ENCODE measurements at regions not wholly inside any gene's neighbourhood (a gene's known extent, or its start where the extent isn't known, plus 50 kb on each side); places are given as distances from the start of the nearest gene placed in this dataset.
"Not testable (repeated sequence)": the region's sequence is repeated elsewhere in the genome, so short reads cannot be mapped to it uniquely, and the experiment has no call there.

DNA sequence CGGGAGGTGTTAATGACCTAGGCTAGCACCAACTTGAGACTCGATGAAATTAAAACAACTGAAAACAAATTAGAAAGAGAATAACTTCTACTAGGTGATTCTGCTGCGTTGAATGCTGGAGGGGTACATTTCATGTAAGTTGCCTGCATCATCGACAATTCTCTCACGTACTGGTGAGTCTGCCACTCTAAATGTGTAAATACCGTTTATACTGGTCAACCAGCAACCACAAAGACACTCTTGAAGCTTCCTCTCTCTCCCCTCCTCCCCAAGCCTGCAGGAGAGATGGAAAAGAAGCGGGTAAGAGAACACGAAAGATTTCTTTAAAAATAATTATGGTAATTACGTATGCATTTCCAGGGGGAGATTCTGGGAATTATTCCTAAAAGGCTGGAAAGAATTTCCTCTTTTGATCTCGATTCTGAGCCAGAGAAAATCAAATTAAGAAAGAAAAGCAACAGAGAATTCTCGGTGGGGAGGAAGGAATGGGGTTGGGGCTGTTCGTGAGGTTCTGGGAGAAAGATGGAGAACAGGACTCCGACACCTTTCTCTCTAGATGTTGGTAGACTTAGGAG is 68.6 kb upstream of the MRTFB start:
- DNase-seq: no peak

DNA sequence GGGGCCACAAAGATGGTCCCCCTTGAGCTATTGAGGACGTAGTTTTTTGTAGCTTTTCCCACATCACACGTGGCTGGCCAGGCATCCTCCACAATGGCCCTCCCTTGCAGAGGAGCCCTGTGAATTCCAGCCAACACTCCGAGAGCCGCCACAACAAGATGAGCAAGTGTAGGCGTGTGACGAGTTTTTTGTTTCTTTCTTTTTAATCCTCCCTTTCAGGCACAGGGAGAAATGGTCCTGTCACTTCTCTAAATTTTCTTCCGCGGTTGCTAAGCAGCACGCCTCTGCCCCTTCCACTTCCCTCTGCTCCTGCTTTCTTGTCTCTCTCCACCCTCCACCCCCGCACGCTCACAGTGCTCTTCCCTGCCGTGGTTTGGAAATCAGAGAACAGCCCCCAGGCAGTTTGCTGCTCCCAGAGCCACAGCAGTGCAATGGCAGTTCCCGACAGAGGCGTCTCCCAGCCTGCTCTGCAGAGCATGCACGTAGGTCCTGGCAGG is 68.0 kb upstream of the MRTFB start:
- DNase-seq: peak; percentile 50

DNA sequence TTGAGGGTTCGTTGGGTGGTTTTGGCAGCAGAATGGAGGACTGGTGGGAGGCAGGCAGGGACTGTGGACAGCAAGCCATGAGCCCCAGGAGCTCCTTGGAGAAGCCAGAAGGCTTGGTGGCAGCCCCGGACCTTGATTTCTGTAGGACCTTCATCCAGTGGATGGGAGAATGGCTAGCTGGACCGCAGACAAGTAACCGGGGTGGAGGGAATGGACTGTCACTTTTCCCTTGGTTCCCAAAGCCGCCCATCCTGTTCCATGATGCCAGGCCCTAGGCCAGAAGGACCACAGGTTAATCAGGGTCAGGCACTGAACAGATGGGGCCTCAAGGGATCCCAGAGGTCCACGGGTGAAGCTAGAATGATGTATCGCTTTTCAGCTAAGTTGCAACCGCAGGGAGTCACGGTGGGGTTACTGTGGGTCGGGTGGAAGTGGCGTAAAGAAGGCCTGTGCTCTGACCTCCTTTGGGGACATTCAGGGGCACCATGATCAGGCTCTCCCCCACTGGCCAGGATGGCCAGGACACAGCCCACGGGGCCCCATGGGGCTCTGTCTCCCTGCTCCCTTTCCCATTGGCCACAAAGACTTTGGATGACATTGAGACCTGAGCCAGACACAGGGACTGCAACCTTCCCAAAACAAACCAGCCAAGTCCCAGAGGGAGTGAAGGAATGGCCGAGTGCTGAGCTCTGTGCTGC is 66.9 kb upstream of the MRTFB start:
- DNase-seq: no peak

DNA sequence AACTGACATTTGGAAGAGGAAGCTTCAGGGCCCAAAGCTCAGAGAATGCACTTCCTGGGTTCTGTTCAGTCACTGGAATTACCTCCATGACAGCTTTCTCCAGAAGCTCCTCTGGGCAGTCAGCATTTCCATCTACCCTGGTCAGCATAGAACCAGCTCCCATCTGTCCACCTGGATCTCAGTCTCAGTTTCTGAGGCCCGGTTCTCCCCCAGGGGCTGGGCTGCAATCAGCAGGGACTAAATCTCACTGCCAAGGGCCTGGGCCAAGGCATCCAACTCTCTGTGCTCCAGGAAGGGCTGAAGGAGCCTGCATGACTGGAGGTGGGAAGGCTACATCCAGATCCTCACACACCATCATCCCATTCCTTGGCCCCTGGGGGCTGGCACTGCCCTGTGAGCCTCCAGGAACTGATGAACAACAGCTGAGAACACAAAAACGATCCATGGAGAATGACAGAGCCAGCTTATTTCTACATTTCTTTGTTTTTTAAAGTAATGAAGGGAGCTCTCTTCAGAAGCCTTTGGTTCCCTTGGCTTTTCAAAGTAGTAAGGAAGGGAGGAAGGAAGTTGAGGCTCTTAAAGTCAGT is 66.3 kb upstream of the MRTFB start:
- DNase-seq: no peak

DNA sequence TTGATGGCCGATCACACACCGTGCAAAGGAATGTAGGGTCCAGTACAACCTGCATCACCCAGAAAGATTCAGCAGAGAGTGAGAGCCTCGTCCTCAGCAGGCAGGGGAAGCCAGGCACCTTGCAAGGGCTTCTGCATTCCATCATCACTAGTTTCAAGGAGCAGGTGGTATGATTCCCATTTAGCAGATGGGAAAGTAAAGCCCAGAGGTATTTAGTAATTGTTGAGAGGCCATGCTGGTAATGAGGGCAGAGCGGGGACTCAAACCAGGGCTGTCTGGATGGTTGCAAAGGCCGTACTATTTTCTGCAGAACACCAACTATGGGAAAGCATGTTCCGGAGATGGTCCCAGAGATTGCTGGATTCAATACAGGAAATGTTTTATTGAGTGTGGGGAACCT is 65.8 kb upstream of the MRTFB start:
- no peak for DNase-seq

DNA sequence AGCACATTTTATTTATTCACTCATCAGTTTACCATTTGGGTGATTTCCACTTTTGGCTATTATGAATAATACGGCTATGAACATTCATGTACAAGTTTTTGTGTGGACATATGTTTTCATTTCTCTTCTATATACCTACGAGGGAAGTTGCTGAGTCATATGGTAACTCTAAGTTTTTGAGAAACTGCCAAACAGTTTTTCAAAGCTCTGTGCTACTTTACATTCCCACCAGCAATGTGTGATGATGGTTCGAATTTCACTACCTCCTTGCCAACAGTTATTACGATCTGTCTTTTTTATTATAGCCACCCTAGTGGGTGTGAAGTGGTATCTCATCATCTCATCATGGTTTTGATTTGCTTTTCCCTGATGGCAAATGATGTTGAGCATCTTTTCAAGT is 63.7 kb upstream of the MRTFB start:
- DNase-seq: peak; percentile 86

DNA sequence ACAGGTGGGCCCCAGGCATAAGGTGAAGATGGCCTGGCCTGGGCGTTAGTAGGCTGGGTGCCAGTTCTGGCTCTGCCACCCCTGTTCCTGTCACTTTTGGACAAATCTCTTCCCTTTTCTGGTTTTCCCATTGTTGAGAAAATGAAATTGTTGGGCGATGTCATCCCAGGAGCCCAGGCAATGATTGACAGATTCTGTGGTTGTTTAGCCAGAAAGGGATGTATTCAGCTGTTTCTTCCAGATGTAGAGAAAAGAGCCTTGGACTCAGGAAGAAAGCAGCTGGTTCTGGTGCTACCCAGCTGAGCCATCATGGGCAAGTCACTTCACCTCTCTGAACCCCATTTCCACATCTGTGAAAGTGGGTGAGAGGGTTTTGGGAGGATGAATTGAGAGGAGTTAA is 60.1 kb upstream of the MRTFB start:
- no peak for DNase-seq

DNA sequence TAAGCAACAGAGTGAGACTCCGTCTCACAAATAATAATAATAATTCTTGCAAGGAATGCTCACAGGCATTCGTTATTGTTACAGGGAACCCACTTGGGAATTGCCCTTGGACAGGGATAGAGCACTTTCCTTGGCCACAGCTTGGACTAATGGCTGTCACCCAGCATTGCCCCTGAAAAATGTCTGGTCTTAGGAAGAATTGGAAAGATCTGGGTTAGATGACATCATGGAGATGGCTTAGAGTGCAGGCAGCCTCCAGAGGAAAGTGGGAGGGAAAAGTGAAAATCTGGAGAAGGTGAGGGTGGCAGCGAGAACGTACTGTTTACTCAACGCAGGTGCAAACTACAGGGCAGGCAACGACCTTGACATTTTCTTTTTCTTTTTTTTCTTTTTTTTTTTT is 59.3 kb upstream of the MRTFB start:
- no peak for DNase-seq

DNA sequence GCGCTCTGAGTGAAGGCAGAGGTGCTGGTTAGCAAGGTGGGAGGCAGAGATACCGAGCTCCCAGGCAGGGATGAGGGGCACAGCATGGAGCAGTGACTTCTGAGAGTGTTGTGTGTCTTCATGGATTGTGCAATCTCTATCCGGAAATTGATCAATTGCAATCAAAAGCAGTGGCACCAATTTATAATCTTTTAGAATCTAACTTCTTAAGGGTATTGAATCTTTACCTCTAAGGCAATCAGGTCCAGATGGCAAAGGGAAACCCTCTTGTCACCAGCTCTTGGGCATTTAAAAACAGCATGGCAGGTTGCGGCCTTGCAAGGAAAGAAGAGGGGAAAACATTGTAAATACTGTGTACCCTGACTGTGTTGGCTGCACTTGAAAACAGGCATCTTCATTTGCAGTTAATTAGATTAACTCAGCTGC is 58.0 kb upstream of the MRTFB start:
- DNase-seq: no peak

DNA sequence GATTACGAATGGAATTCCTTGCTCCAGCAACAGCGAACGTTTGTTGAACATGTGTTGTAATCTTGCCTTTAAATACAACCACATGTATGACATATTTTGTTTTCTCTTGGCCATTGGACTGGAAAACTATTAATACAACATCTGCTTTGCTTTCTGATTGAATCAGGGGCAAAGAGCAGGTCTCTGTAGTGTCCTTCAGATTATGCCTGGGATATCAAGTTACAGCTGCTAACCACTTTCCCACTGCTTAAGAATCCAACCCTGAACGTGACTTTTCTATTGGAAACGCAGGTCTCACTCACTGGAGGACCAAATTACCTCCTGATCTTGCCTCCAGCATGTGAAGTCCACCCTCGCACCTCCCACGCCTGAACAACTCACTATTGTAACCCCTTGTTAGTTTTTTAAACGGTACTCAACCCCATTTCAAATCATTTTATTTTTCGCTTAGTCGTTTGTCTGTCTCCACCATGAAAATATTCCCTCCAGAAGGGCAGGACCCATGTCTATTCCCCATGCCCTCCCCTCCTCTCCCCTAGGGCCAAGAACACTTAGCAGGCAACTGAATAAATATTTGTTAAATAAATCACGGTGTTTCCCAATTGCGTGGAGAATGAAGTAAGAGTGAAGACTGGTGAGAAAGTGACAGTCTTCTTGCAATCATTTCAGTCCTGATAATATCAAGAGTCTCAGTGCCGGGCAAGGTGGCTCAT is 57.4 kb upstream of the MRTFB start:
- DNase-seq: peak; percentile 92

DNA sequence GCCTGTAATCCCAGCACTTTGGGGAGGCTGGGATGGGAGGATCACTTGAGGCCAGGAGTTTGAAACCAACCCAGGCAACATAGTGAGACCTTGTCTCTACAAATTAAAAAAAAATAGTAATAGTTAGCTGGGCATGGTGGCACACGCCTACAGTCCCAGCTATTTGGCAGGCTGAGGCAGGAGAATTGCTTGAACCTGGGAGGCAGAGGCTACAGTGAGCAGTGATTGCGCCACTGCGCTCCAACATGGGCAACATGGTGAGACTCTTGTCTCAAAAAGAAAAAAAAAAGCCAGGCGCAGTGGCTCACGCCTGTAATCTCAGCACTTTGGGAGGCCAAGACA is 56.9 kb upstream of the MRTFB start:
- DNase-seq: no peak

DNA sequence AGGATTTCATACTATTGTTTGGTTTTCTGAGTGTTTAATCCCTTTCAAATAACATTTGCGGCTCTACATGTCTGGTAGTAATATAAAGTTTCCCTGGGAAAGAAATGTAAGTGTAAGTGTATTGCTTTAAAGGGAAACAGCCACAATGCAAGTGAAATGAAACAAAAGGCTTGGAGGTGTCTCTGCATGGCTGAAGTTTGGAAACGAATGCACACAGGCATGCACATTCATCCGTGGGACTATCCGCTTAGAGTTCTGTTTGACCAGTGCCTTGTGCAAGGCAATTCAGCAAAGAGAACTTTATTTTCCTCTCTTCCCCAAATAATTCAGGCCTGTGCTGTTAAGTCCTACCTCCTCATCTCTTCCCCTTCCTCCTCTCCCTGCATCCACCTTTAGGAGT is 56.1 kb upstream of the MRTFB start:
- peak; percentile 15 for DNase-seq

DNA sequence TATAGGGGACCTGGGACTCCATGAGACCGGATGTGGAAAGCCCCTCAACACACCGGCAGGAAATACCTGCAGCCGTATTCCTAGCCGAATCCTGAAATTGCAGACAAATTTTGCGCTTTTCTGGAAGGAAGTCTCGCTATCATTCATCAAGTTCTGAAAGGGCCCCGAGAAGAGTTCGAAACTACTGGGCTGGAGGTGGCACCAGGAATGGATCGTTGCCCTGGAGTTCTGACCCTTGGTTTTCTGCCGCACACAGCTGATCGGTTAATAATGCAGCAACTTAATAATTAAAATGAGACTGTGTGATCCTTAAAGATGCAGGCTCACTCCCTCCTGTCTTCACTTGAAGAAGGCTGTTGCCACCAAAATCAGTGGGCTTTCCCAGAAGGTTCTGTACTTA is 55.7 kb upstream of the MRTFB start:
- DNase-seq: no peak

DNA sequence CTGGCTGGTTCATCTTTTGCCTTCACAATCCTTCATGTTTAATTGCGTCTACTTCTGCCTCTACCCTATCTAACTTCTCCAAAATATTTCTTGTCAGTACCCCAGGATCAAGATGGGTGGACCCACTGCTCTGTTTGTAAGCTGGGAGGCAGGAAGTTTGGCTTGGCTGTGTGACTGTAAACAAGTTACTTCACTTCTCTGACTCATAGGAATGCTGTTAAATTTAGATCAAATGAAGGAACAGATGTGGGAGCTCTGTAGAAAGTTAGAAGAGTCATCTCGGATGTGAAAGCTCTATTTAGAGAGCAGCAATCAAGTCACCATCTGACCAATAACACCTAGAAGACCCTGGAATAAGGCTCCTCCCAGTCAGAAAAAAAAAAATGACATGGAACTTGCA is 55.2 kb upstream of the MRTFB start:
- DNase-seq: peak; percentile 96

DNA sequence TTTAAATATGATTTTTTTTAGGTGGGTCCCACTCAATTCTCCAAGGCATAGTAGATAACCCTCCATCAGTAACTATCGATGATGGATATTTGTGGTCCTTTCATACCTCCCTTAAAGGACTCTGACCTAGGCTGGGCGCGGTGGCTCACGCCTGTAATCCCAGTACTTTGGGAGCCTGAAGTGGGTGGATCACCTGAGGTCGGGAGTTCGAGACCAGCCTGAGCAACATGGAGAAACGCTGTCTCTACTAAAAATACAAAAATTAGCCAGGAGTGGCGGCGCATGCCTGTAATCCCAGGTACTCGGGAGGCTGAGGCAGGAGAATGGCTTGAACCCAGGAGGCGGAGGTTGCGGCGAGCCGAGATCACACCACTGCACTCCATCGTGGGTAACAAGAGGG is 54.8 kb upstream of the MRTFB start:
- not testable (repeated sequence) for DNase-seq

DNA sequence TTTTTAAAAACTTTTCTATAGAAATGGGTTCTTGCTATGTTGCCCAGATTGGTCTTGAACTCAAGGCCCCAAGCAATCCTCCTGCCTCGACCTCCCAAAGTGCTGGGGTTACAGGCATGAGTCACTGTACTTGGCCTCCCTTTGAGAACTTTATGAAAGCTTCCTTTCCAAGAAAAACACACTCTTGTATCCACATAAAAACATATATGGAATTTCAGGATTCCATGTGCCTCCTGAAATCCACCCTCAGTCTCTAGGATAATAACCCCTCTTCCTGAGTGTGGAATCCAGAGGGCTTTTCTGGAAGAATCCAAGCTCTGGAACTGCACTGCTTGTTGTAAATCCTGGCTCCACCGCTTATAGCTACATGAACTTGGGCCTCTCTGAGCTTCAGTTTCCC is 53.2 kb upstream of the MRTFB start:
- no peak for DNase-seq

DNA sequence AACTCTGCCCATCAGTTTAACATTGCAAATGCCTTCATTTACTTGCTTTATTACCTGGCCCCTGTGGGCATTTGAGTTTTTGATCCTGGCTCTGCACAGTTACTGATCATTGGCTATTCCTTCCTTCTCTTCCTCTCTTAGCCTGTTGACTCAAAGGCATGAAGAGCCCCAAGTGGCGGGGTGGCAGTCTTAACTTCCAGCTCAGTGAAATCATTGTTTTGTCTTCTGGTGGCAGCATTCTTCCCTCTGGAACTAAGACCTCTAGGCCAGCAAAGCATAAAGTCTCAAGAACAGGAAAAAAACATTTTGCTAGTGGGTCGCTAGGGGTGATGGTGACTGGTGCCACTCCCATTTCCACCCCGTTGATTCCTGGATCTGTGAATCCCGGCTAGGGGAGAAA is 52.3 kb upstream of the MRTFB start:
- no peak for DNase-seq

DNA sequence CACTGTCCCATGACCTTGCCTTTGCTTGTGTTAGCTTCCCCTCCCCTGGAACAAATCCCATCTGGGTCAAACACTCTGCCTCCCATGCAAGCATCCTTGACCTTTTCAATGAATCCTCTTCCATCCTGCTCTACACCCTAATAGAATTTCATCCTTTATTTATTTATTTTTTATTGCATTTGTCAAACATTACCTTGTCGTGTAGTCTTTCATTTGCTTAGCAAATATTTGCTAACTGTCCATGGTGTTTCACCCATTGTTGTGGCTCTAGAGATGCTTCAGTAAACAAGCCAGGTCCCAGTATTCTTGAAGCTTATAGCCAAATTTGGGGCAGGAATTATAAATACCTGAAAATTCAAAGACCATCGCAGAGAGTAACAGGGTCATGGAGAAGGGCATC is 51.0 kb upstream of the MRTFB start:
- DNase-seq: no peak

Measured in HCEC 1CT (cell line).